H4 (cell line): ENCODE measurements at regions not wholly inside any gene's neighbourhood (a gene's known extent, or its start where the extent isn't known, plus 50 kb on each side); places are given as distances from the start of the nearest gene placed in this dataset.
A peak's percentile ranks its signal among the peaks of the same experiment; 100 is the strongest.

Experiments used
- DNase-seq: peaks from one replicate; pipeline ENCODE4 v3.0.0-alpha.2; 2015; ENCODE audit warnings: low spot score

DNA sequence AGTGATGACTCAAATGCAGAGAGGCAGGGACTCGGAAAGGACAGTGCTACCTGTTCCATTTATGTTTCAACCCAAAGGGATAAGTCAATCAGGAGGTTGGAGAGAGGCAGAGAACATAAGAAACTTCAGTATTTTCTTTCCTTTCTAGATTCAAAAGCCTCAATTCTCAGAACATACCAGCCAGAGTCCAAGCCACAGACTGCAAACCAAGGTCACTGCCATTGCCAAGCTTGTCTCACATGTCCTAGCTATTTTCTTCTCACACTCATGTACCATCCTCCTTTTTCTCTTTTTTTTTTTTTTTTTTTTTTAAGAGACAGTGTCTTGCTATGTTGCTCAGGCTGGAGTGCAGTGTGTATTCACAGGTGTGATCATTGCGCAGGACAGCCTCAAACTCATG is 111.7 kb upstream of the AKIP1 start:
- DNase-seq: no peak

GRCh38 chr11:8800520-8801110 is 110.4 kb upstream of the AKIP1 start:
- DNase-seq: no peak

DNA sequence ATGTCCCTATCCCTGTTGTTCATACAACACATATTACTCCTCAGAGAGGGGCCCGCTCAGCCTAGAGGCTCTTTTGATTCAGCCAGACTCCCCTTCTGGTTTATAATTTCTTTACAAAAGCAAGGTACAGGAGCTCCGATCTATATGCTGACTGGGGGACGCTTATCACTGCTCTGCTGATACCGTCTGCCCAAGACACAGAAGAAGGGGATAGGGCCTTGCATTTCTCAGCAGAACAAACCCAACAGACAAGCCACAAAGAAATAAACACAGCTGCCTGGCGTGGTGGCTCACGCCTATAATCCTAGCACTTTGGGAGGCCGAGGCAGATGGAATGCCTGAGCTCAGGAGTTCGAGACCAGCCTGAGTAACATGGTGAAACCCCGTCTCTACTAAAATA is 109.9 kb upstream of the AKIP1 start:
- no peak for DNase-seq

DNA sequence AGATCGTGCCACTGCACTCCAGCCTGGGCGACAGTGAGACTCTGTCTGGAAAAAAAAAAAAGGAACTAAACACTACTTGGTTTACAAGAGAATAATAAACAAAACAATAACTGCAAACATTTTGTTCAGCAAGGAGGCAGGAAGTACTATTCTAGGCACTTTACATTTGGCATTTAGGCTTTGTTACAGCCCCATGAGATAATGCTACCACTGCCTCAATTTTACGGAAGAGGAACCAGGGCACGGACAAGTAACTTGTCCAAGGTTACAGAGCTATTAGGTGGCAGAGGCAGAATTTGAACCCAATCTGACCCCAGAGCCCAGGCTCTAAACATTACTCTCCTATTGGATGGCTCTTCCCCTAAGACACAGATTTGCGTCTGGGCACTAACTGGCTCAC is 108.7 kb upstream of the AKIP1 start:
- no peak for DNase-seq

- DNase-seq: no peak
Observed at GRCh38 chr11:8803973-8804372, 107.0 kb upstream of the AKIP1 start.

- DNase-seq: no peak
Observed at GRCh38 chr11:8805296-8805695, 105.7 kb upstream of the AKIP1 start.

- DNase-seq: no peak
Observed at GRCh38 chr11:8806974-8807373, 104.0 kb upstream of the AKIP1 start.

GRCh38 chr11:8807544-8808225 is 103.3 kb upstream of the AKIP1 start:
- DNase-seq: no peak

GRCh38 chr11:8808226-8808585 is 102.8 kb upstream of the AKIP1 start:
- DNase-seq: no peak

DNA sequence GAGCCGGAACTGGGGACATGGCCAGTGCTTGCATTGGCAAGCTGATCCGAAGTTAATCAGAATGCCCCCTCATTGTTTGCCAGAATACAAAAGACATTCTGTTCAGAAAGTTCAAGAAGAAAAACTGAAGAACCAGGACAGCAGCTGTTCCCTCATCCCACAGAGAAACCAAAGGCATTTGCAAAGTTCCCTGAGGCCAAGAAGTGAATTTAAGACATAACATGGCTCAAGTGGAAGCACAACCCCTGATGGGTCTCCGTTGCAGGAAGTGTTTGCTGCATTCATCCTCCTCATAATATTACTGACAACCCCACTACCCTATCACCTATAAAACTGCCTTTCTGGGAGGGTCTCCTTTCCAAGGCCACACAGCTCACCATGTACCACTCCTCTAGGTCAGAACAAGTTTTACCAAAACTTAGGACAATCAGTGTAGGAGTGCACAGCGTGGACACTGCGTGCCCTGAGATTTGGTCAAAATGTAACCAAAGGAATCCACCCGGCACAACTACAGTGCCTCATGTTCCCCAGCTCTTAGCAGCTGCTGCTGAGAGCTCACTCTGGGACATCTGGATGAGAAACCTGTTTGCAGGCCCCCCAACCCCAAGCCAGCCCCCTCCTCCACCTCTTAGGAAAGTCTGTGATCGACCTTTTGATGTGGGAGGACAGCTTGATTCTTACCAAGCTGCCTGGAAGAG is 101.6 kb upstream of the AKIP1 start:
- no peak for DNase-seq

- DNase-seq: no peak
Observed at GRCh38 chr11:8809939-8810539, 101.0 kb upstream of the AKIP1 start.

DNA sequence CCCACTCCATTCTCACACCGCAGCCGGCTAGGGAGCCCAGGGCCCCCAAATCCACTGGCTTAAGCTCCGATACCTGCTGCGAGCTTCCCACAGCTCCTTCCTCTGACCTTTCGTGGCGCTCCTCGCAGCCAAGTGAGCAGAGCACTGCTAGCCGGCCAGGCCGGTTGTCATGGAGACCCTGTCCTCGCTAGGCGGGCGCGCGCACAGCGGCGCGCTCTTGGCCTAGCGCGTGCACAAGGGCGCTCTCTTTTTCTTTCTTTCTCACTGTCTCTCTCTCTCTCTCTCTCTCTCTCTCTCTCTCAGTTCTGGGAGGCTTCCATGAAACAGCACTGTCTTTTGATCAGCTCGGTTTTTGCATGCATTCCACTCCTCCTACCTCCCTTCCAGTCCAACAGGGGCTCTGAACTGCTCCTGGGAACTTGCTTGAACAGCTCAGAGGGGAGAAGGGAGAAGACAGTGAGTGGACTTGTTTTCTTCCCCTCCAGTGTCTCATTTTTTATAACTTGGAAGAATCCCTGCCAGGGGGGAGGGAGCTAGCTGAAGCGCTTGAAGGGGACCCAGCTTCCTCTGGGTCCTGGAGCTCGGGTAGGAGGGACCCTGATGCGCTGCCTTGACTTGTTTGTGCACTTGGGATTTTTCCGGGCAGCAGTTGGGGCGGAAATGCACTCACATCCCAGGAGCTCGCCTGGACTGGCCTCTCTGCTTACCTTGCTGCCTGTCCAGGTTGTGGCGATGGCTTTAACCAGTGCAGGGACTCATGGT is 100.3 kb upstream of the AKIP1 start:
- no peak for DNase-seq

DNA sequence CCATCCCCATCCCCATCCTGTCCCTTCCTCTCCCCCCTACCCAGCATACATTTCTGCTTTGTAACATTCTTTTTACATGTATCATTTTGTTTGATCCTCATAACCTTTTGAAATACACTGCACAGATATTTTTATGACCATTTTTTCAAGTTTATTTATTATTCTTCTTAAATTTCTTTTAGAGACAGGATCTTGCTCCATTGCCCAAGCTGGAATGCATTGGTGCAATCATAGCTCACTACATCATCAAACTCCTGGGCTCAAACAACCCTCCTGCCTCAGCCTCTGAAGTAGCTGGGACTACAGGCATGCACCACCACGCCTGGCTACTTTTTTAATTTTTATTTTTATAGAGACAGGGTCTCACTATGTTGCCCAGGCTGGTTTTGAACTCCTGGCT is 99.4 kb upstream of the AKIP1 start:
- no peak for DNase-seq

GRCh38 chr11:8812438-8812837 is 98.6 kb upstream of the AKIP1 start:
- DNase-seq: no peak

DNA sequence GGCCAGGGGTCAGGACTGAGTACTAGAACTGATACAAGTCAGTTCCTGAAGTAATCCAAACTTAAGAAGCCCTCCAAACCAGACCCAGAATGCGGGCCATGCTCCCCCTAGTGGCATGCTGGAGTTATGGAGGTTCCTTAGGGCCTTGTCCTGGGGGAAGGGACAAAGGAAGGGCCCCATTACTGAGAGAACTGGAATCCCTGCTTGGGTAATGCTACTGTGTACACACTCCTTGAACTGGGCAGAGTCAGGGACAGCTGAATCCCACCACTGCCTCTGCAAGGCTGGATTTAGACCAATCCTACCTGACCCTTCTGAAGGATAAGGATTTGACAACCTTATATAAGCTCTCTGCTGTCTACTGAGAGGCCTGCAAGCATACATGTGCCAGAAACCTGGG is 97.3 kb upstream of the AKIP1 start:
- DNase-seq: peak; percentile 80

GRCh38 chr11:8814209-8814922 is 96.6 kb upstream of the AKIP1 start:
- peak; percentile 58 for DNase-seq

DNA sequence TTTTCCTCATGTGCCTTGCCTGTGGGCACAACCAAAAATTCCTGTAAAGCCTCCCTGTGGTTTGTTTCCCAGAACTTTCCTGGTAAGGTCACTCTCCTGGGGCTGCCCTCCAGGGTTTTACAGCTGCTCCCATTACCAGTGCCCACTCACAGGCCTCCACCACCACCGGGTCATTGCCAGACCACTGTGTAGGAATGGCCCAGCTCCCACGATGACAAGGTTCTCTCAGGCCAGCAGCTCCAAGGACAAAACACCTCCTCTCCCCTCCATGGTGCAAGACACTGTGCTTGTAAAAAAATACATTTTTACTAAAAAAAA is 96.1 kb upstream of the AKIP1 start:
- DNase-seq: peak; percentile 42

- no peak for DNase-seq
Observed at GRCh38 chr11:8818421-8818820, 92.6 kb upstream of the AKIP1 start.

DNA sequence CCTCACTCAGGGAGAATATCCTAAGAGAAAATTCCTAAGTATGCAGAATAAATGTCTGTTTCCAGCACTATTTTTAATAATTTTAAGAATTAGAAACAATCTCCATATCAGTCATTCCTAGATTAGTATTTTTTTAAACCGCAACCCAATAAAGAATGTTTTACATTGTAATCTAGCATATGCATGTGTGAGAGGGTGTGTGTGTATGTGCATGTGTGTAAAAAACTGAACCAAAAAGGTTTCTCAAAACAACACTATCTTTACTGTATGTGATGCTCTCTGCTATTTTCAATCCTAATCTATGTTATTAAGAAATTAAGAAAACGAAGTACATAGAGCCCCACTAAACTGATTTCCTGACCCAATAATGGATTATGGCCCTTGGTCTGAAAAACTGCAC is 90.6 kb upstream of the AKIP1 start:
- DNase-seq: no peak

DNA sequence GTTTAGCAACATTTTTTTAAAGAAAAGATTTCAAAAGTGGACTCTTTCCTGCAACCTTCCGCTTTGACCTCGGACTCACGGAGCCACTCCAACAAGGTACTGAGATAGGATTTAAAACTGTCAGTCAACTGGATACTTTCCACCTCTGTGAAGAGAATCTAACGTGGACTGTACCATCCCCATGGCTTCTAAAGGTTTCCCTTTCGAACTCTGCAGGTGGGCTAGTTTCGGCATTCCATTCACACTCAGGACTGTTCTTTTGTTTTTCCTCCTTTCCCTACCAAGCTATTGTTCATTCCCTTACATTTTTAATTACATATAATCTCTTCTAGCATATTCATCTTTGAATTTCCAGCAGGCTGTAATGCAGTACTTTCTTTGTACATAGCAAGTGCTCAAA is 88.5 kb upstream of the AKIP1 start:
- DNase-seq: no peak

DNA sequence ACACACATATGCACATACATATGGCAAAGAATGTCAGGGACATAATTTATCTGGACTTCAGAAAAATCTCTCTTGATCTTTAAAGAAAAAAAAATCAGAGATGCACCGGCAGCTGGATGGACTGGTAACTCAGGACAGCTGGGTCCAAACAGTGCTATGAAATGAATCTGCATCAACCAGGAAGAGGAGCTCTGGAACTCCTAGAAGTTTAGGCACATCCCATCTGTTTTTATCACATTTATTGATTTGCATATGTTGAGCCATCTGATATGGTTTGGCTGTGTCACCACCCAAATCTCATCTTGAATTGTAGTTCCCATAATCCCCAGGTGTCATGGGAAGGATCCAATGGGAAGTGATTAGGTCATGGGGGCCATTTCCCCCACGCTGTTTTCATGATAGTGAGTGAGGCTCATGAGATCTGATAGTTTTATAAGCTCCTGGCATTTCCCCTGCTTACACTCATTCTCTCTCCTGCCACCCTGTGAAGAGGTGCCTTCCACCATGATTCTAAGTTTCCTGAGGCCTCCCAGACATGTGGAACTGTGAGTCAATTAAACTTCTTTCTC is 87.7 kb upstream of the AKIP1 start:
- no peak for DNase-seq
